ENCODE measurements at regions not wholly inside any gene's neighbourhood (a gene's known extent, or its start where the extent isn't known, plus 50 kb on each side); places are given as distances from the start of the nearest gene placed in this dataset.

- TF ChIP-seq YY1 (IDR thresholded peaks at IDR 0.05; ENCODE audit: insufficient read depth, insufficient read length) (no peak), SUZ12 (IDR thresholded peaks at IDR 0.05; ENCODE audit: extremely low read depth, insufficient read depth, insufficient read length) (no peak), ZNF274 (IDR thresholded peaks at IDR 0.05; ENCODE audit: low read depth, low read length) (no peak)
- no peak overlapping the region for H3K9ac ChIP-seq (ENCODE audit: insufficient read length, low read depth)
- no peaks in the 10 kb centered on the region for H3K4me1 ChIP-seq (ENCODE audit: insufficient read depth, insufficient read length)
- DNase-seq (ENCODE audit: low read depth, low spot score) = no peak
- no peaks in the 10 kb centered on the region for H3K9me3 ChIP-seq (ENCODE audit: insufficient read depth, low read length)
- no peak overlapping the region for H3K4me3 ChIP-seq (ENCODE audit: insufficient read length, low read depth)
- H3K36me3 ChIP-seq (ENCODE audit: insufficient read depth, insufficient read length, low read length) = no peaks in the 10 kb centered on the region
- H3K27me3 ChIP-seq (ENCODE audit: insufficient read depth, insufficient read length) = no peaks in the 10 kb centered on the region
Measured at GRCh38 chr18:33805592-33805991, 227.6 kb downstream of the ASXL3 start.

GRCh38 chr18:33804258-33804657, 226.2 kb downstream of the ASXL3 start:
- no peaks in the 10 kb centered on the region for H3K36me3 ChIP-seq (ENCODE audit: insufficient read depth, insufficient read length, low read length)
- TF ChIP-seq YY1 (IDR thresholded peaks at IDR 0.05; ENCODE audit: insufficient read depth, insufficient read length) (no peak), ZNF274 (IDR thresholded peaks at IDR 0.05; ENCODE audit: low read depth, low read length) (no peak), SUZ12 (IDR thresholded peaks at IDR 0.05; ENCODE audit: extremely low read depth, insufficient read depth, insufficient read length) (no peak)
- H3K4me1 ChIP-seq (ENCODE audit: insufficient read depth, insufficient read length) = no peaks in the 10 kb centered on the region
- no peak overlapping the region for H3K4me3 ChIP-seq (ENCODE audit: insufficient read length, low read depth)
- H3K9ac ChIP-seq (ENCODE audit: insufficient read length, low read depth) = no peak overlapping the region
- H3K9me3 ChIP-seq (ENCODE audit: insufficient read depth, low read length) = no peaks in the 10 kb centered on the region
- DNase-seq (ENCODE audit: low read depth, low spot score) = no peak
- H3K27me3 ChIP-seq (ENCODE audit: insufficient read depth, insufficient read length) = no peaks in the 10 kb centered on the region

GRCh38 chr18:33803636-33804035, 225.6 kb downstream of the ASXL3 start:
- Histone ChIP-seq H3K4me3 (ENCODE audit: insufficient read length, low read depth) (no peak overlapping the region), H3K4me1 (ENCODE audit: insufficient read depth, insufficient read length) (no peaks in the 10 kb centered on the region), H3K36me3 (ENCODE audit: insufficient read depth, insufficient read length, low read length) (no peaks in the 10 kb centered on the region), H3K9ac (ENCODE audit: insufficient read length, low read depth) (no peak overlapping the region), H3K27me3 (ENCODE audit: insufficient read depth, insufficient read length) (no peaks in the 10 kb centered on the region), H3K9me3 (ENCODE audit: insufficient read depth, low read length) (no peaks in the 10 kb centered on the region)
- TF ChIP-seq SUZ12 (IDR thresholded peaks at IDR 0.05; ENCODE audit: extremely low read depth, insufficient read depth, insufficient read length) (no peak), ZNF274 (IDR thresholded peaks at IDR 0.05; ENCODE audit: low read depth, low read length) (no peak), YY1 (IDR thresholded peaks at IDR 0.05; ENCODE audit: insufficient read depth, insufficient read length) (no peak)
- no peak for DNase-seq (ENCODE audit: low read depth, low spot score)

- no peaks in the 10 kb centered on the region for H3K27me3 ChIP-seq (ENCODE audit: insufficient read depth, insufficient read length)
- no peaks in the 10 kb centered on the region for H3K36me3 ChIP-seq (ENCODE audit: insufficient read depth, insufficient read length, low read length)
- no peak overlapping the region for H3K9ac ChIP-seq (ENCODE audit: insufficient read length, low read depth)
- DNase-seq (ENCODE audit: low read depth, low spot score) = no peak
- no peak overlapping the region for H3K4me3 ChIP-seq (ENCODE audit: insufficient read length, low read depth)
- no peak for TF ChIP-seq SUZ12 (IDR thresholded peaks at IDR 0.05; ENCODE audit: extremely low read depth, insufficient read depth, insufficient read length)
- TF ChIP-seq ZNF274 (IDR thresholded peaks at IDR 0.05; ENCODE audit: low read depth, low read length) = no peak
- no peaks in the 10 kb centered on the region for H3K9me3 ChIP-seq (ENCODE audit: insufficient read depth, low read length)
- H3K4me1 ChIP-seq (ENCODE audit: insufficient read depth, insufficient read length) = no peaks in the 10 kb centered on the region
Measured at GRCh38 chr18:33802955-33803354, 224.9 kb downstream of the ASXL3 start.

All from NT2/D1 (cell line).